ENCODE measurements at regions not wholly inside any gene's neighbourhood (a gene's known extent, or its start where the extent isn't known, plus 50 kb on each side); places are given as distances from the start of the nearest gene placed in this dataset.
A peak's percentile ranks its signal among the peaks of the same experiment; 100 is the strongest.

DNA sequence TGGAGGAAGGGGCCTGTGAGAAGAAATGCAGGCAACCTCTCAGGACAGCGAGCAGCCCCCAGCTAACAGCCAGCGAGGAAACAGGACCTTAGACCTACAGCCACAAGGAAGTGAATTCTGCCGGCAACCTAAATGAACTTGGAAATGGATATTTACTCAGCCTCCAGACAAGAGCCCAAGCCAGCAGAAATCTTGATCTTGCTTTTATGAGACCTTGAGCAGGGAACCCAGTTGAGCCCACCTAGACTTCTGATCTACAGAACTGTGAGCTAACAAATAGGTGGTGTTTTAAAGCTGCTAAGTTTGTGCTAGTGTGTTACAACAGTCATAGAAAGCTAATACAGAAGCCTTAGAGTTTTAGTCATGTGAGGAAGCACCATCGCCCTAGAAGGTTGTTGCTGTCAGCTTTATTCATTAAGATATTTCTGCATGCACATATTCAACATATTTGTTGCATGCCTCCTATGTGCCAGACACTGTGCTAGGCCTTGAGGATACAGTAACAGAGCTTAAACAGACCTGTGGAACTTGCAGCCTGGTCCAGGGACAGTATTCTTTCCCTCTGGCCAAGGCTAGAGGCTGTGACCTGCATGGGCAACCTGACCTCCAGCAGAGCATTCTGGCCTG, 50.3 kb downstream of the NALF2 start:
- Histone ChIP-seq H3K4me3 (no peak overlapping the region), H4K20me1 (peaks cover 0 to 6% (median 0%) of the 10 kb centered on the region in 11 experiments; a peak in 3 of 22 replicates), H3K4me2 (no peak overlapping the region), H3K9me3 (replicated peaks in 1 of 11) (no peaks in the 10 kb centered on the region; a peak in 1 of 22 replicates), H3K4me1 (no peaks in the 10 kb centered on the region), H3K27ac (no peak overlapping the region), H3K27me3 (peaks cover 84 to 100% (median 99%) of the 10 kb centered on the region in 11 experiments), H3K9ac (no peak overlapping the region), H3K36me3 (no peaks in the 10 kb centered on the region)
- TF ChIP-seq Cebpa-rat (IDR thresholded peaks at IDR 0.05), result no peak

DNA sequence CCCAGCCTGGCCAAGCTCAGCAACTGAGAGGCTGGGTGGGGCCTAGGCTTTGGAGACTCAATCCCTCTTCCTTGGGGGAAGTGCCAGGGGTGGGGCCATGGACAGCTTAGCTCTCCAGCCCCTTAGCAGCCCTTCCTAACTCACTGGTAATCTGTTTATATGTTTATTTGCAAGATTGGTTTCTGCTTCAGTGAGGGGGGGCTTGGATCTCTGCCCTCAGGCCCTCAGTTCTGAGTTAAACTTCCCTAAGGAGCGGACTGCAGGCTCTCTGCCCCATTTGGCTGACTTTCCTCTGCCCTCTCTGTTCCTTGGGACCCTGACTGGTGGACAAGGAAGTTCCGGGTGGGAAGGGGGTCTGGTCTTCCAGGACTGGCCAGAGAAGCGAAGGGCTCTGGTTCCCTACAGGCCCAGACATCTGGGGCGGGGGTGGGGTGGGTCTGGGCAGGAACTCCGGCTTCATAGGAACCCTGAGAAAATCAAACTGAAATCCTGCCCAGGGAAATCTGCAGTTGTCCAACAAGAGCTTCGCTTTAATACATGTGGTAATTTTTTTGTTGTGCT, 51.4 kb downstream of the NALF2 start:
- Histone ChIP-seq H3K36me3 (no peaks in the 10 kb centered on the region), H3K4me2 (no peak overlapping the region), H3K27me3 (peaks cover 84 to 100% (median 99%) of the 10 kb centered on the region in 11 experiments), H3K27ac (no peak overlapping the region), H3K4me3 (no peak overlapping the region), H3K4me1 (no peaks in the 10 kb centered on the region), H3K9me3 (replicated peaks in 1 of 11) (no peaks in the 10 kb centered on the region), H4K20me1 (peaks cover 0 to 6% (median 0%) of the 10 kb centered on the region in 11 experiments; a peak in 3 of 22 replicates), H3K9ac (no peak overlapping the region)
- TF ChIP-seq Cebpa-rat (IDR thresholded peaks at IDR 0.05), result no peak

DNA sequence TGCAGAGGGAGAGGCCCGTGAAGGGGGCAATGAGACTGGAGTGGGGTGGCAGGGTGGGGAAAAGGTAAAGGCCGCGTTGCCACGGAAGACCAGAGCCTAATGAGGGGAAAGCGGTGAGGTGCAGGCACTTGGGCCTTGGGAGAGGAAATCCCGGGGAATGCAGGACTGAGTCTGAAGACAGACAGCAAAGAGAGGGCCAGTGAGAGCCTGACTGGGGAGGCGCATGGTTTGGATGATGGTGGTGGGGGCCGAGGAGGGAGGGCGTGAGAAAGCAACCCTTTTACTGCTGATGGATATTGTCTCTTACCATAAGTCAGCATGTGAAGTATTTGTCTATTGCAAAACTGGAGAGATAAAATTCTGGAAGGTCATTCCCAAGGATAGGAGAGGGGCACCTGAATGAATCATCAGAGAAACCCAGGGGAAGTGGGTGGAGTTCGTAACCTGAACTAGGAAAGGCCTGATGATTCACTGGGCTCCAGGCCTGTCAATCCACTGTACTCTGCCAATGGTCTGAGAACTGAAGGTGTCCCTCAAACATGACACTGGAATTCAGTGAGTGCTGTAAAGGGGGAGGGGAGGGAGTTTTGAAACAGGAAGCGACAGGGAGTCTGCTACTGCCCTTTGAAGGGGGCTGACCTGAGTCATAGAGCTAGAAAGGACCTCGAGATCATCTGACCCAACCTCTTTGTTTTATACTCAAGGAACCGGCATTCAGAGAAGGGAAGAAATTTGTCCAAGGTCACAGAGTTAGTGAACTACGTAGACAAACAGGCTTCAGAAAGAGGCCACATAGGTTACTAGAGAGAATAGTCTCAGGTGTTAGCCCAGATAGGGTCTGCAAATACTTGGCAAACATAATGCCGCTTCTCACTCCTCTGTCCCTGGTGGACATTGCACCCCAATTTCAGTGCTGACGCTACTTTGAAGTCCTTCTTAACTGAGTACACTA, 52.2 kb downstream of the NALF2 start:
- Histone ChIP-seq H3K4me3 (no peak overlapping the region), H3K9ac (no peak overlapping the region), H3K4me2 (peak overlapping the region in 1 of 11 experiments; percentile 20; a peak in 1 of 22 replicates), H3K9me3 (replicated peaks in 1 of 11) (no peaks in the 10 kb centered on the region), H3K4me1 (no peaks in the 10 kb centered on the region), H3K36me3 (no peaks in the 10 kb centered on the region), H4K20me1 (peaks cover 0 to 6% (median 0%) of the 10 kb centered on the region in 11 experiments; a peak in 3 of 22 replicates), H3K27ac (no peak overlapping the region), H3K27me3 (peaks cover 83 to 100% (median 99%) of the 10 kb centered on the region in 11 experiments)
- no peak for TF ChIP-seq Cebpa-rat (IDR thresholded peaks at IDR 0.05)

DNA sequence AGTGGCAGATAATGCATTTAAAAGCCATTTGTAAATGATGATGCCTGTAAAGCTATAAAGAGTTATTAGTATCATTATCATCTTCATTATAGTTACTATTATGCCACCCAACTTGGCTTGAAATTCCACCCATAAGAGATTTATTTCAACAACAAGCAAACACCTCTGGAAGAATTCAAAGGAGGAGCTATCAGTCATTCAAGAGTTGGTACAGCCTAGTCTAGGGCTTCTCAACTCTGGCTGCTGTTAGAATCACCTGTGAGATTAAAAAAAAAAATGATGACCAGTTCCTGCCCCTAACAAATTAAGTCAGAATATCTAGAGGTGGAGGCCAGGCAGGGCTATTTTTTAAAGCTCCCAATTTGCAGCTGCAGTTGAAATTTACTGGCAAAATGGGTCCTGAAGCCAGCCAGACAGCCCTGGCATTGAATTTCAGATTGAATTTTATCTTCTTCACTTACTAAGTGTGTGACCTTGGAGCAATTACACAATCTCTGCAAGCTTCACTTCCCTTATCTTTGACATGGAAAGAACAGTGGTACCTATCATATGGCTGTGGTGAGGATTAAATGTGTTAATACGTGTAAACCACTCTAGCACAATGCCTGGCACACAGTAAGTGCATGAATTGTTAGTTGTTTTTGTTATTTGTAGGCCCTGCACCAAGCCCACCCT, 52.9 kb upstream of the EDA start:
- peaks cover 55 to 97% (median 94%) of the 10 kb centered on the region in 11 experiments for H3K27me3 ChIP-seq
- H3K27ac ChIP-seq, result no peak overlapping the region
- H3K4me2 ChIP-seq, result no peak overlapping the region
- no peak for TF ChIP-seq Cebpa-rat (IDR thresholded peaks at IDR 0.05)
- no peak overlapping the region for H3K9ac ChIP-seq
- H3K36me3 ChIP-seq, result no peaks in the 10 kb centered on the region
- no peak overlapping the region for H3K4me3 ChIP-seq
- H4K20me1 ChIP-seq, result no peaks in the 10 kb centered on the region
- no peaks in the 10 kb centered on the region; a peak in 1 of 22 replicates for H3K9me3 ChIP-seq (replicated peaks in 1 of 11)
- no peaks in the 10 kb centered on the region for H3K4me1 ChIP-seq

DNA sequence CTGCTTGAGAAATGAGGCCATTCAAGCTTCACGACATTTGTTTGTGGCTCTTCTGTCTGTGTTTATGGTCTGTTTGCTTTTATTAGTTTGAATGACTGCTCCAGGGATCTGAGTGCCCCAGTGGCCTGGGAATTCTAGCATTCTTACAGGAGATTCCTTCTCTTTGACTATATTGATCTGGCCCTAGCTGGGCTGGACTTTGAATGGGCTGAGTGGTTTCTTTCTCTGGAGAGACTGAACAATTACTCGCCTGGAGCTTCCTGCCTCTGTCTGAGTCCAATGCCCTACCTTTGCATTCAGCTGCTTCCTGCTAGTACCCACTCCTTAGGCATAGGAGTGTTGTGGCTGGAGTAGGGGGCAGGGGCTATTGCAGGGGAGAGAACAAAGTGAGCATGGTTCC, 51.2 kb upstream of the EDA start:
- no peak for TF ChIP-seq Cebpa-rat (IDR thresholded peaks at IDR 0.05)
- Histone ChIP-seq H3K4me1 (no peaks in the 10 kb centered on the region), H3K4me3 (no peak overlapping the region), H3K9ac (no peak overlapping the region), H4K20me1 (no peaks in the 10 kb centered on the region; a peak in 1 of 22 replicates), H3K36me3 (no peaks in the 10 kb centered on the region), H3K4me2 (no peak overlapping the region), H3K9me3 (replicated peaks in 1 of 11) (no peaks in the 10 kb centered on the region; a peak in 1 of 22 replicates), H3K27me3 (peaks cover 48 to 97% (median 94%) of the 10 kb centered on the region in 11 experiments), H3K27ac (no peak overlapping the region)

DNA sequence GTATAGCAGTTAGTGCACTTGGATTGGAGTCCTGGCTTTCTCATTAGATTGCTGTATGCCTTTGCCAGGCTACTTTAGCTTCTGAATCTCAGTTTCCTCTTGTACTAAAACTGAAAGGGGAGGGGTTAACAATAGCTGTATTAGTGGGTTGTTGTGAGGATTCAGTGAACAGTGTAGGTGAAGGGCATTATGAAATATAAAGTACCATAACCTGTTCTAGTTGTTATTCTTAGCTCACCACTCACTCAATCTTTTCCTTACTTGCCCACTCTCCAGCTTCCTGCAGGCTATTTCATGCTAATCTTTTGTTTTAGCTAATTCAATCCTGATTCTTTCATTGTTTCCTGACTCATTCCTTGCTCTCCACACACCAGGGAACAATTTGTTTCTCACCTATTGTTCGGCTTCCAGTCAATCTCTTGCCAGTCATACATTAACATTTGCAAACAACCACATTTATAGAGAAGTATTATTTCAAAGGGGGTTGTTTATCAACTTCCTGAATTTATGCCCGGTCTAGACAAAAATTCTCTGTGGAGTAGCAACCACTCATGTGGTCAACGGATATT, 50.6 kb upstream of the EDA start:
- H3K4me2 ChIP-seq, result no peak overlapping the region
- H3K27me3 ChIP-seq, result peaks cover 48 to 97% (median 94%) of the 10 kb centered on the region in 11 experiments
- no peaks in the 10 kb centered on the region for H3K4me1 ChIP-seq
- no peak overlapping the region for H3K4me3 ChIP-seq
- H3K9me3 ChIP-seq (replicated peaks in 1 of 11), result no peaks in the 10 kb centered on the region; a peak in 1 of 22 replicates
- H3K9ac ChIP-seq, result no peak overlapping the region
- no peak for TF ChIP-seq Cebpa-rat (IDR thresholded peaks at IDR 0.05)
- no peaks in the 10 kb centered on the region; a peak in 1 of 22 replicates for H4K20me1 ChIP-seq
- H3K27ac ChIP-seq, result no peak overlapping the region
- H3K36me3 ChIP-seq, result no peaks in the 10 kb centered on the region
